ENCODE measurements at regions not wholly inside any gene's neighbourhood (a gene's known extent, or its start where the extent isn't known, plus 50 kb on each side); places are given as distances from the start of the nearest gene placed in this dataset.

- no peak for TF ChIP-seq CTCF (IDR thresholded peaks at IDR 0.05)
- TF ChIP-seq POLR2A (IDR thresholded peaks at IDR 0.05), result no peak
Observed at GRCh38 chr2:41042343-41042742, 590.5 kb upstream of the SLC8A1 start.

Data from uterus (tissue), 2 donors.